HG03439 (cell line): ENCODE measurements at regions not wholly inside any gene's neighbourhood (a gene's known extent, or its start where the extent isn't known, plus 50 kb on each side); places are given as distances from the start of the nearest gene placed in this dataset.

Experiments used
- ATAC-seq: cut with Tn5 transposase; IDR thresholded peaks from one replicate; pipeline ENCODE4 v1.9.1; 2021; ENCODE audit warnings: mild to moderate bottlenecking, moderate library complexity; ENCODE audit not compliant: unreplicated experiment

- ATAC-seq = no peak
Measured at GRCh38 chr15:85941186-85941855, 138.3 kb upstream of the AGBL1 start.

- no peak for ATAC-seq
Measured at GRCh38 chr15:85942632-85943031, 137.0 kb upstream of the AGBL1 start.

DNA sequence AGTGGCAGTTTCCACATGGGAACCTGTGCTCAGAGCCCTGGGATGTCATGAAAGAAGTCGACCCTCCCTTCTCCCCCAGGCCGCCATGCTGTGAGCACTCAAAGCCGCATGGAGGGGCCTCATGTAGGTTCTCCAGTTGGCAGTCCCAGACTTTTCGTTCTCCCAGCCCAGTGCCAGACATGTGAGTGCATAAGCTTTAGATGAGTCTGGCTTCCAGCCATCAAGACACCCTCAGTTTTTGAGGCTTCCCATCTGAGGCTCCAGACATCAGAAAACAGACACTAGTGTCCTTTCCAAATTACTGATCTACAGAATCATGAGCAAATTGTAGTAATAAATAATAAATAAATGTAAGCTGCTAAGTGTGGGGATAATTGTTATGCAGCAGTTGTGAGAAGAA lies 136.5 kb upstream of the AGBL1 start:
- ATAC-seq = no peak

DNA sequence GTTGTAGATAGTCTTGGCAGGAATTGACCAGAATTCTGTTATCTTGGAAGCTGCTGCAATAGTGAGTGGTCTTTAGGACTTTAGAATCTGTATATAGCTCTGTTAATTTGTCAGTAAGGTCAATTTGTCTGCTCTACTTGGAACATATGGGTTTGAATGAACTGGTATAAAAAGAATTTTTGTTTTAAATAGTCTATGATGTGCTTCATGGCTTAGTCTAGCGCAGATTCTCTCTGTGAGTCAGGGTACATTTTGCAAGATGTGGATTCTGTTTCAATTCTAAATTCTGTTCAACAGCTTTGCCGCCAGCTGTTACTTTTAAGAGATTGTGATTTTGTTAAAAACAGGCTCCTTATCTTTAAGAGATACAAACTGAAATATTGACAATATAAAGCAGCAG lies 135.9 kb upstream of the AGBL1 start:
- no peak for ATAC-seq

- ATAC-seq = no peak
Measured at GRCh38 chr15:85947021-85947420, 132.7 kb upstream of the AGBL1 start.

- no peak for ATAC-seq
Measured at GRCh38 chr15:85947936-85948335, 131.7 kb upstream of the AGBL1 start.

DNA sequence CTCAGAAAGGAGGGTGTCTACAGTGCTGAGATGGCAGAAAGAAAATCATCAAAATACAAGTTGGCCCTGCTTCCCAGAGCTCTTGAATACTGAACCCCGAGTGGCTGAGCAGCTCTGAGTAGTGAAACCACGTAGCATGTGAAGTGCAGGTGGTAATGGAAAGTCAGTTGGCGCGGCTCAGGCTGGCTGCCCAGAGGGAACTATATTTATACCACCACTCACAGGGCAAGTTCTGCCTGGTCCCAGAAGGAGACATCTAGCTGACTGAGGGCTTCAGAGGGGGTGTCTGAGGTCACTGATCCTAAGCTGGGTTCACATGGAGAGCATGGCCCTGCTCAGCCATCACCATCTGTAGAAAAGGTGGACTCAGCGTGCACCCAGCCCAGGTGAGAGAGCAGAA lies 129.6 kb upstream of the AGBL1 start:
- peak; percentile 75 for ATAC-seq

- no peak for ATAC-seq
Measured at GRCh38 chr15:85954586-85954985, 125.1 kb upstream of the AGBL1 start.

- ATAC-seq = peak; percentile 90
Measured at GRCh38 chr15:85955501-85956391, 123.9 kb upstream of the AGBL1 start.

DNA sequence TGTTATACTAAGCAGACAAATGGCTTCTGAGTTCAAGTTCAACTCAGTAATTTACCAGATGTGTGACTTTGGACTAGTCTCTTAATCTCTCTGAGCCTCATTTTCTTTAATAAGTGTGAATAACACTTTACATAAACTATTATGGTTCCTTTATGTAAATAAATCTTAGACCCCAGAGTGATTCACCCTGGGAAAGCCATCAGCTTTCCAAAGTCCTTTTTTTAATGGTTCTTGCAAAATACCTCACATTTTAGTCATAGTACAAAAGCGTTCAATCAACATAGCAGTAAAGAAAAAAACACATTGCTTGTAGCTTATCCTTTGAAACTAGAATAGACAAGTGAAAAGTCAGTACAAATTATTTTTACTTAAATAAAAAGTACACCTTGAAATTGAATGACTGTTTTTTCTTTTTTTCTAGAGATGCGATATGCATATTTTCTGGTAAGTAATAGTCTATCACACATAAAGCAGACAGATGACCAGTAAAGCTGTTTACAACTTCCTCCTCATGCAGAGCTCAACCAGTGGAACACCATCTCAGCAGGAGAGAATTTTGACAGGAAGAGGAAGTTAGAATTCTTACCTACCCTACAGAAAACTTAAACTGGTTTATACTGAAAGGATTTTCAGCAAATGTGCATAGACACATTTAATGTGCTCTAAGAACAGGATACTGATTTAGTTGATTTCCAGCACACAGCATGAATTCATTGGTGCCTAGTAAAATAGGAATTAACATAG lies 123.0 kb upstream of the AGBL1 start:
- no peak for ATAC-seq

- no peak for ATAC-seq
Measured at GRCh38 chr15:85959611-85960010, 120.1 kb upstream of the AGBL1 start.

- no peak for ATAC-seq
Measured at GRCh38 chr15:85960381-85960780, 119.3 kb upstream of the AGBL1 start.

- no peak for ATAC-seq
Measured at GRCh38 chr15:85961821-85962220, 117.8 kb upstream of the AGBL1 start.

GRCh38 chr15:85963262-85963760 lies 116.4 kb upstream of the AGBL1 start:
- ATAC-seq = no peak

GRCh38 chr15:85964471-85964870 lies 115.2 kb upstream of the AGBL1 start:
- ATAC-seq = no peak

DNA sequence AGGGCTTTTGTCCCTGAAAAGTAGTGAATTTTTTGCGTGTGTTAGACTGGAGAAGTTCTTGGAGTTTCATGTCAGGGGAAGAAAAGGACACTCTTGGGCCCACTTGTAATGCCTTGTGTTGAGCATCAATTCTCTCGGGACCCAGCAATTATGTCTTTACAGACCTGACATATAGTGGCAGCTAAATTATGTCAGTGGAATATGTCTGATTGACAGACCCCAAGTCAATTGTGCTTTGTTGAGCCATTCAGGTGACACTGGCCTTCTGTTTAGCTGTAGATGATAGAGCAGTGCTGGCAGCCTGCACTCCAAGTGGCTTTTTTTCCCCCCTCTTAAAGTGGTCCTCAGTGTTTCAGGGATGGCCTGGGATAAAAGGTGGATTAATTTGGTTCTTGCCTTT lies 112.1 kb upstream of the AGBL1 start:
- no peak for ATAC-seq

- no peak for ATAC-seq
Measured at GRCh38 chr15:85972805-85973540, 106.7 kb upstream of the AGBL1 start.

GRCh38 chr15:85973584-85974347 lies 105.9 kb upstream of the AGBL1 start:
- ATAC-seq = no peak

DNA sequence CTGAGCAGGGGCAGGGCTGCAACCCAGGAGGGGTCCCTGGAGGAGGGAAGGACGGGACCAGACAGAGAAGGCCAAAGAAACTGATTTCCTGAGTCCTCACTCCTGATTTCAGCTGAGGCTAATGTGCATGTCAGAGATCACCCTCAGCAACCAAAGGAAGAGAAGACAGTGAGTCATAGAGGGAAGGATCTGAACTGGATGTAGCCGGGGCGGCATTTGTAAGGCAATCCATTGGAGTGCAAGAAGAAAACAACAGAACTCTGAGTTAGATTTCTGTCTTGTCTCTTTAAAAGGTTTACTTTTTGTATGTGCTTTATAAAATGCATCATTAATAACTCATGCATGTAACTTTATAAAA lies 105.3 kb upstream of the AGBL1 start:
- ATAC-seq = no peak

GRCh38 chr15:85974742-85975141 lies 104.9 kb upstream of the AGBL1 start:
- no peak for ATAC-seq
